ENCODE measurements at regions not wholly inside any gene's neighbourhood (a gene's known extent, or its start where the extent isn't known, plus 50 kb on each side); places are given as distances from the start of the nearest gene placed in this dataset.

GRCh38 chr22:22358152-22358551 lies 113.6 kb downstream of the VPREB1 start:
- no peak overlapping the region for H3K4me2 ChIP-seq (ENCODE audit: insufficient read depth, low read length)
- no TSS peak for BruUV-seq (replicated peaks)

DNA sequence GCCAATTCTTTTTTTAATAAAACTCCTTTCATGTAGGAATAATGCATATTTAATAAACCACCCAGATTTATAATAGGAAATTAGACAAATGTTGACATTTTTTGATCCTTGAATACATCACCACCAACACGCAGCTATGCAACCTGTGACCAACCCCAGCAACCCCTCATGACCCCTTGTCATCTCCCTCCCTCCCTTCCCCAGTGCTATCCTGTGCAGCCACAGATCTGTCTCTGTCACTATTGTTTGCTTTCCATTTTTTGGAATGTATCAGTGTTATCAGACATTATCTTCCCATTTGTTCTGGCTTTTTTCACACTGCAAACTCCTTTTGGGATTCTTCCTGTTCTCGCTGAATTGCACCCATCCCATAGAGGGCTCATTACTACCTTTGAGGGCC lies 114.1 kb downstream of the VPREB1 start:
- FAIRE-seq: no peak
- intact Hi-C loops (cut with micrococcal nuclease) (loop anchor here (5.0 to 10.0 kb wide), 2 partner anchors 234 to 326 kb away; no protein-coding TSS in a partner anchor), in situ Hi-C loops (cut with MboI) (no loop called here)
- no peak overlapping the region for H3K4me2 ChIP-seq (ENCODE audit: insufficient read depth, low read length)
- no peaks in the 10 kb centered on the region for H3K79me2 ChIP-seq (ENCODE audit: control insufficient read depth, insufficient read depth, low read length)
- ChIA-PET POLR2A (no interaction called here), CTCF (ENCODE audit: low intra/inter-chr PET ratio) (interaction anchor here (0.7 to 2.2 kb wide), 2 partner anchors 64 to 208 kb away, joined by 3 to 11 read pairs; no protein-coding TSS in a partner anchor)
- H3K9ac ChIP-seq (ENCODE audit: insufficient read depth in 1 of 2, low read depth in 2 of 2, low read length in 2 of 2): no peak overlapping the region
- no peaks in the 10 kb centered on the region for H3K9me1 ChIP-seq (ENCODE audit: control insufficient read depth, insufficient read depth, low read length)
- no TSS peak for BruUV-seq (replicated peaks)
- H3K9me3 ChIP-seq (replicated peaks; ENCODE audit: control insufficient read depth, insufficient read depth, low read depth, low read length): no peaks in the 10 kb centered on the region
- H3K4me3 ChIP-seq: no peak overlapping the region
- no peaks in the 10 kb centered on the region for H3K36me3 ChIP-seq (ENCODE audit: control insufficient read depth, insufficient read depth, low read length)
- peaks cover 0 to 5% of the 10 kb centered on the region in 2 experiments; a peak in 1 of 5 replicates for H3K4me1 ChIP-seq (replicated peaks in 1 of 2; ENCODE audit: control insufficient read depth in 2 of 2, insufficient read depth in 2 of 2, low read length in 2 of 2)
- 0% methylated on average over 2 of the region's 2 CpGs for WGBS (ENCODE audit: insufficient coverage, low coverage, missing lambda C conversion rate)
- H2AFZ ChIP-seq (ENCODE audit: low read depth, low read length): no peak overlapping the region
- no peak overlapping the region for H3K27ac ChIP-seq (ENCODE audit: extremely low read depth, low read depth, low read length)
- H4K20me1 ChIP-seq (replicated peaks; ENCODE audit: control insufficient read depth, insufficient read depth, low read length): peaks cover 19% of the 10 kb centered on the region; the same call in 1 of the 2 replicates
- peaks cover 11 to 25% of the 10 kb centered on the region in 2 experiments; a peak in 3 of 5 replicates for H3K27me3 ChIP-seq (ENCODE audit: control insufficient read depth in 2 of 2, insufficient read depth in 2 of 2, low read length in 2 of 2)
- ATAC-seq: no peak
- DNase-seq (ENCODE audit: extremely low read depth in 1 of 4, low spot score in 3 of 4): no peak
- TF ChIP-seq ARID3B (CRISPR knock-in tag; IDR thresholded peaks at IDR 0.05; ENCODE audit: borderline replicate concordance): 0 out of 2 replicates have a peak, but pooled peaks have one; percentile 57
- peak; percentile 33; the same call in 1 of the 2 replicates for TF ChIP-seq ZNF436 (CRISPR knock-in tag; IDR thresholded peaks at IDR 0.05)
- TF ChIP-seq, protein P1, sequence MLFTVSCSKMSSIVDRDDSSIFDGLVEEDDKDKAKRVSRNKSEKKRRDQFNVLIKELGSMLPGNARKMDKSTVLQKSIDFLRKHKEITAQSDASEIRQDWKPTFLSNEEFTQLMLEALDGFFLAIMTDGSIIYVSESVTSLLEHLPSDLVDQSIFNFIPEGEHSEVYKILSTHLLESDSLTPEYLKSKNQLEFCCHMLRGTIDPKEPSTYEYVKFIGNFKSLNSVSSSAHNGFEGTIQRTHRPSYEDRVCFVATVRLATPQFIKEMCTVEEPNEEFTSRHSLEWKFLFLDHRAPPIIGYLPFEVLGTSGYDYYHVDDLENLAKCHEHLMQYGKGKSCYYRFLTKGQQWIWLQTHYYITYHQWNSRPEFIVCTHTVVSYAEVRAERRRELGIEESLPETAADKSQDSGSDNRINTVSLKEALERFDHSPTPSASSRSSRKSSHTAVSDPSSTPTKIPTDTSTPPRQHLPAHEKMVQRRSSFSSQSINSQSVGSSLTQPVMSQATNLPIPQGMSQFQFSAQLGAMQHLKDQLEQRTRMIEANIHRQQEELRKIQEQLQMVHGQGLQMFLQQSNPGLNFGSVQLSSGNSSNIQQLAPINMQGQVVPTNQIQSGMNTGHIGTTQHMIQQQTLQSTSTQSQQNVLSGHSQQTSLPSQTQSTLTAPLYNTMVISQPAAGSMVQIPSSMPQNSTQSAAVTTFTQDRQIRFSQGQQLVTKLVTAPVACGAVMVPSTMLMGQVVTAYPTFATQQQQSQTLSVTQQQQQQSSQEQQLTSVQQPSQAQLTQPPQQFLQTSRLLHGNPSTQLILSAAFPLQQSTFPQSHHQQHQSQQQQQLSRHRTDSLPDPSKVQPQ (CRISPR knock-in tag; IDR thresholded peaks at IDR 0.05; ENCODE audit: borderline replicate concordance): 0 out of 2 replicates have a peak, but pooled peaks have one; percentile 38
- TF ChIP-seq JUNB (CRISPR knock-in tag; conservative IDR thresholded peaks at IDR 0.05): peak; percentile 59; the same call in 1 of the 2 replicates
- peak; percentile 2 for TF ChIP-seq ZNF699 (CRISPR knock-in tag; IDR thresholded peaks at IDR 0.05; ENCODE audit: insufficient replicate concordance)
- 0 out of 2 replicates have a peak, but pooled peaks have one; percentile 68 for TF ChIP-seq ZNF133 (CRISPR knock-in tag; IDR thresholded peaks at IDR 0.05)
- TF ChIP-seq HMG20A (CRISPR knock-in tag; conservative IDR thresholded peaks at IDR 0.05): 0 out of 2 replicates have a peak, but pooled peaks have one; percentile 15
- TF ChIP-seq FOXJ3 (CRISPR knock-in tag; IDR thresholded peaks at IDR 0.05): 0 out of 2 replicates have a peak, but pooled peaks have one; percentile 7
- 0 out of 2 replicates have a peak, but pooled peaks have one; percentile 50 for TF ChIP-seq PHTF2 (CRISPR knock-in tag; IDR thresholded peaks at IDR 0.05)
- TF ChIP-seq ZKSCAN1 (IDR thresholded peaks at IDR 0.05; ENCODE audit: low read depth, low read length): no peak

More at GRCh38 chr22:22358152-22358551, 113.6 kb downstream of the VPREB1 start:
- Histone ChIP-seq H4K20me1 (replicated peaks; ENCODE audit: control insufficient read depth, insufficient read depth, low read length) (peaks cover 19% of the 10 kb centered on the region; the same call in 1 of the 2 replicates), H2AFZ (ENCODE audit: low read depth, low read length) (no peak overlapping the region), H3K36me3 (ENCODE audit: control insufficient read depth, insufficient read depth, low read length) (no peaks in the 10 kb centered on the region), H3K4me3 (no peak overlapping the region), H3K9me1 (ENCODE audit: control insufficient read depth, insufficient read depth, low read length) (no peaks in the 10 kb centered on the region), H3K27ac (ENCODE audit: extremely low read depth, low read depth, low read length) (no peak overlapping the region), H3K9me3 (replicated peaks; ENCODE audit: control insufficient read depth, insufficient read depth, low read depth, low read length) (no peaks in the 10 kb centered on the region), H3K79me2 (ENCODE audit: control insufficient read depth, insufficient read depth, low read length) (no peaks in the 10 kb centered on the region), H3K9ac (ENCODE audit: insufficient read depth in 1 of 2, low read depth in 2 of 2, low read length in 2 of 2) (no peak overlapping the region), H3K4me1 (replicated peaks in 1 of 2; ENCODE audit: control insufficient read depth in 2 of 2, insufficient read depth in 2 of 2, low read length in 2 of 2) (peaks cover 0 to 5% of the 10 kb centered on the region in 2 experiments; a peak in 1 of 5 replicates), H3K27me3 (ENCODE audit: control insufficient read depth in 2 of 2, insufficient read depth in 2 of 2, low read length in 2 of 2) (peaks cover 11 to 21% of the 10 kb centered on the region in 2 experiments; a peak in 3 of 5 replicates)
- 2% methylated on average over 4 of the region's 4 CpGs for WGBS (ENCODE audit: insufficient coverage, low coverage, missing lambda C conversion rate)
- CTCF ChIA-PET (ENCODE audit: low intra/inter-chr PET ratio): interaction anchor here (2.2 kb wide), 1 partner anchor 64 kb away, joined by 11 read pairs; no protein-coding TSS in a partner anchor
- ATAC-seq: peak; percentile 2; the same call in 2 of the 3 replicates
- POLR2A ChIA-PET: interaction anchor here (3.3 kb wide), 1 partner anchor 11 kb away, joined by 14 read pairs; no protein-coding TSS in a partner anchor
- no peak for DNase-seq (ENCODE audit: extremely low read depth in 1 of 4, low spot score in 3 of 4)
- TF ChIP-seq ADNP (tag; IDR thresholded peaks at IDR 0.05): no peak
- no peak for TF ChIP-seq RBM14 (IDR thresholded peaks at IDR 0.05; ENCODE audit: borderline replicate concordance, insufficient read depth, low read depth, low read length)
- in situ Hi-C loops (cut with MboI): no loop called here
- intact Hi-C loops (cut with micrococcal nuclease): loop anchor here (5.0 to 10.0 kb wide), 2 partner anchors 234 to 327 kb away; no protein-coding TSS in a partner anchor
- no peak for FAIRE-seq
